BE2C (cell line): ENCODE measurements at regions not wholly inside any gene's neighbourhood (a gene's known extent, or its start where the extent isn't known, plus 50 kb on each side); places are given as distances from the start of the nearest gene placed in this dataset.

Source experiments
- DNase-seq: peaks from one replicate; pipeline ENCODE4 v3.0.0-alpha.2; 2020
- H3K27me3 ChIP-seq: fragments of 250-450 bp; sonication (Bioruptor Pico); 2 replicates; pipeline ENCODE4 v1.5.1; 2020; ENCODE audit warnings: mild to moderate bottlenecking
- H3K36me3 ChIP-seq: fragments of 250-450 bp; sonication (Bioruptor Pico); 2 replicates; pipeline ENCODE4 v1.5.1; 2020; ENCODE audit warnings: mild to moderate bottlenecking
- H3K4me1 ChIP-seq: fragments of 250-450 bp; sonication (Bioruptor Pico); 2 replicates; pipeline ENCODE4 v1.5.1; 2020
- H3K4me3 ChIP-seq: 2 replicates; pipeline ENCODE4 v1.5.1; 2011; ENCODE audit warnings: low read depth, low read length
- H3K9me3 ChIP-seq: fragments of 250-450 bp; sonication (Bioruptor Pico); 2 replicates; pipeline ENCODE4 v1.5.1; 2020
- TF ChIP-seq, protein P1 (sequence below): IDR thresholded peaks from 2 replicates; pipeline ENCODE4 v1.5.1; 2012; ENCODE audit warnings: mild to moderate bottlenecking, low read depth, low read length

DNA sequence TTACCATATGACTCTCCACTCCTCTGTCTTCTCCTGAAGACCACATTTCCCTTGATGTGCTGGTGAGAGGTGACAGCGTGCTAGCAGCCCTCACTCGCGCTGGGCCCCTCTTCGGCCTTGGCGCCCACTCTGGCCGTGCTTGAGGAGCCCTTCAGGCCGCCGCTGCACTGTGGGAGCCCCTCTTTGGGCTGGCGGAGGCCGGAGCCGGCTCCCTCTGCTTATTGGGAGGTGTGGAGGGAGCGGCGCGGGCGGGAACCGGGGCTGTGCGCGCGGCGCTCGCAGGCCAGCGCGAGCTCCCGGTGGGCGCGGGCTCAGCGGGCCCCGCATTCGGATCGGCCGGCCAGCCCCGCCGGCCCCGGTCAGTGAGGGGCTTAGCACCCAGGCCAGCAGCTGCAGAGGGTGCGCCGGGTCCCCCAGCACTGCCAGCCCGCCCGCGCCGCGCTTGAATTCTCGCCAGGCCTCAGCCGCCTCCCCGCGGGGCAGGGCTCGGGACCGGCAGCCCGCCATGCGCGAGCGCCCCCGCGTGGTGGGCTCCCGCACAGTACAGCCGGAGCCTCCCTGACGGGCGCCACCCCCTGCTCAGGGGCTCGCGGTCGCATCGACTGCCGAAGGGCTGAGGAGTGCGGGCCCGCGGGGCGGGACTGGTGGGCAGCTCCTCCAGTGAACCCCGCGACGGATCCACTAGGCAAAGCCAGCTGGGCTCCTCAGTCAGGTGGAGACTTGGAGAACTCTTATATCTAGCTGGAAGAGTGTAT is 246.6 kb upstream of the REG3G start:
- DNase-seq, result no peak
- TF ChIP-seq, protein P1, sequence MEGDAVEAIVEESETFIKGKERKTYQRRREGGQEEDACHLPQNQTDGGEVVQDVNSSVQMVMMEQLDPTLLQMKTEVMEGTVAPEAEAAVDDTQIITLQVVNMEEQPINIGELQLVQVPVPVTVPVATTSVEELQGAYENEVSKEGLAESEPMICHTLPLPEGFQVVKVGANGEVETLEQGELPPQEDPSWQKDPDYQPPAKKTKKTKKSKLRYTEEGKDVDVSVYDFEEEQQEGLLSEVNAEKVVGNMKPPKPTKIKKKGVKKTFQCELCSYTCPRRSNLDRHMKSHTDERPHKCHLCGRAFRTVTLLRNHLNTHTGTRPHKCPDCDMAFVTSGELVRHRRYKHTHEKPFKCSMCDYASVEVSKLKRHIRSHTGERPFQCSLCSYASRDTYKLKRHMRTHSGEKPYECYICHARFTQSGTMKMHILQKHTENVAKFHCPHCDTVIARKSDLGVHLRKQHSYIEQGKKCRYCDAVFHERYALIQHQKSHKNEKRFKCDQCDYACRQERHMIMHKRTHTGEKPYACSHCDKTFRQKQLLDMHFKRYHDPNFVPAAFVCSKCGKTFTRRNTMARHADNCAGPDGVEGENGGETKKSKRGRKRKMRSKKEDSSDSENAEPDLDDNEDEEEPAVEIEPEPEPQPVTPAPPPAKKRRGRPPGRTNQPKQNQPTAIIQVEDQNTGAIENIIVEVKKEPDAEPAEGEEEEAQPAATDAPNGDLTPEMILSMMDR, result no peak
- no peaks in the 10 kb centered on the region for H3K9me3 ChIP-seq

DNA sequence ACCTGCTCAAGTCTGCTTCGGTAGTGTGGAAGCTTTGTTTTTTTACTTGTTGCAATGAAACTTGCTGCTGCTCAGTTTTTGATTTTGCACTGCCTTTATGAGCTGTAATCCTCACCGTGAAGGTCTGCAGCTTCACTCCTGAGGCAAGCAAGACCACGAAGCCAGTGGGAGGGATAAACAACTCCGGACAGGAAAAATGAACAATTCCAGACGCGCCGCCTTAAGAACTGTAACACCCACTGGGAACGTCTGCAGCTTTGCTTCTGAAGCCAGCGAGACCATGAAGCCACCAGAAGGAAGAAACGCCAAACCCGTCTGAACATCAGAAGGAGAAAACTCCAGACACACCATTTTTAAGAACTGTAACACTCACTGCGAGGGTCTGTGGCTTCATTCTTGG is 245.7 kb upstream of the REG3G start:
- DNase-seq, result no peak
- TF ChIP-seq, protein P1, result no peak
- Histone ChIP-seq H3K4me3 (no peak overlapping the region), H3K27me3 (no peaks in the 10 kb centered on the region), H3K4me1 (no peaks in the 10 kb centered on the region), H3K9me3 (no peaks in the 10 kb centered on the region), H3K36me3 (no peaks in the 10 kb centered on the region)

More for the DNA sequence above, 246.6 kb upstream of the REG3G start:
- Histone ChIP-seq H3K36me3 (no peaks in the 10 kb centered on the region), H3K4me3 (no peak overlapping the region), H3K4me1 (no peaks in the 10 kb centered on the region), H3K27me3 (no peaks in the 10 kb centered on the region)

DNA sequence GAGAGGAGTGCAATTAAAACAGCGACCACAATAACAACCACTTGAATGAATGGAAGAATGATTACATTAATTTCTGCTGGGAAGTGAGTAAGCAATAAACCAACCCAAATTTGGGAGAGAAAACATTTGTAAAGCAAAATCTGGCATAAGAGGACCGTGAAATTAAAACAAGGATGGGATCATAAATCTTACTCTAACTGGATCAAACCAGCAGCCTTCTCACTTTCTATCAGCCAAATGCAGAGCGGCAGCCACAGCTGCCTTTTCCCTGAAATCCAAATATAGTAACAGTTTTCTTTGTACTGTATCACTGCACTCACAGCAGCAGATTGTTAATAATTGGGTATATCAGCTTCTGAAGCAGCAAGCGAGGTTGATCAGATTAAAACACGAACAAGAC is 245.2 kb upstream of the REG3G start:
- Histone ChIP-seq H3K36me3 (no peaks in the 10 kb centered on the region), H3K27me3 (no peaks in the 10 kb centered on the region), H3K9me3 (no peaks in the 10 kb centered on the region), H3K4me3 (no peak overlapping the region), H3K4me1 (no peaks in the 10 kb centered on the region)
- no peak for DNase-seq
- TF ChIP-seq, protein P1, result no peak

DNA sequence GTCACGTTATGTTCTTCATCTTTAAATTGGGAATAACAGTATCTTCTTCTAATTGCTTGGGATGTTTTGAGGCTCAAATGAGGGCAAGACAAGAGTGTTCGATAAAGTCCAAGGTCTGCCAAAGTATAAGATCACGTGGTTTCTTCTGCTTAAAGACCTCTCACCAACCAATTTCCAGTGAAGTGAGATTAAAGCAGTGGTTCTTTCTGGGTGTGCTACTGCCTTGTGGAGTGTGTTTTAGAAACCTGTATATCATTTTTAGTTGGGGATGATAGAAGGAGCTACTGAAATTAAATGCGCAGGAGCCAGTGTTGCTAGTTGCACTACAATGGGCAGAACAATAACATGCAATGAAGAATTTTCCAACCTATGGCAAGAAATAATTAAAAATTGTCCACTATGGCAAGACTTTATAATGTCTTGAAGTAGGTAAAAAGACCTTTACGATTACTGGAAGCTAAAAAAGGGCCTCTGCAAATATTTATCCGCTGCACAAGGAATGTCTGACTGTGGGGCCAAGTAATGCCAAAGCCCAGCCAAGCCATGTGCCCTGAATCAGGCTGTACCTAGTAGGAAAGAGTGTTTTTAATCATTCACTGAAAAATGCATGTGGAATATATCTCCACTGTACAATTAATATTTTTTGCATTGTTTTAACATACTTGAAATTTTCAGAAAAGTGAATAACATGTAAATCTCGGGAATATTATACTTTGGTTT is 244.5 kb upstream of the REG3G start:
- Histone ChIP-seq H3K9me3 (no peaks in the 10 kb centered on the region), H3K4me3 (no peak overlapping the region), H3K36me3 (no peaks in the 10 kb centered on the region), H3K4me1 (no peaks in the 10 kb centered on the region), H3K27me3 (no peaks in the 10 kb centered on the region)
- TF ChIP-seq, protein P1, result no peak
- DNase-seq, result no peak

DNA sequence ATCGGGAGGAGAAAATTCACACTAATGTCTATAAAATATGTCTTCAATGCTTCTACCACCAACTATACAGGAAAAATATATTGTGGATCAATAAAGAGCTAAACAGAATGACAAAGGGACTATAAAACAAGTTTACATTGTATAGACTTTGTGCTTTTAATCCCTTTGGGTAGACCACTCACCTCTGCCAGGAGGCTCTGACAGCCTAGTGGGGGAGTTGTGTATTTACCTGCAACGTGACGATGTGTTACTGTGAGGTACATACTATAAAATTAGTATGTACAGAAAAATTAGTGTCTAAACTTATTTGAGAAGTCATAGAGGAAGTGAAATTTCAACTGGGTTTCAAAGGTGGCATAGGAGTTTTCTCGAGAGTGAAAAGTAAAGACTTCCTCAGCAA is 243.3 kb upstream of the REG3G start:
- TF ChIP-seq, protein P1, result no peak
- no peak for DNase-seq

More for the DNA sequence above, 243.3 kb upstream of the REG3G start:
- Histone ChIP-seq H3K9me3 (no peaks in the 10 kb centered on the region), H3K4me1 (no peaks in the 10 kb centered on the region), H3K36me3 (no peaks in the 10 kb centered on the region), H3K4me3 (no peak overlapping the region), H3K27me3 (no peaks in the 10 kb centered on the region)
